Panc1 (cell line): ENCODE measurements at regions not wholly inside any gene's neighbourhood (a gene's known extent, or its start where the extent isn't known, plus 50 kb on each side); places are given as distances from the start of the nearest gene placed in this dataset.

Experiments used
- ATAC-seq: fragments of 200-7000 bp; cut with Tn5 transposase; 2 replicates; pipeline ENCODE4 v1.9.1; 2020; ENCODE audit warnings: mild to moderate bottlenecking, moderate library complexity
- BruUV-seq: library from RNA; stranded (reverse); fragments of 400-500 nt; replicated peaks from 2 replicates; lab custom pipeline; 2021; lab: Mats Ljungman, UMichigan
- CTCF ChIA-PET: fragments of 300-600 bp; sonication (Branson Sonifier 250); formaldehyde crosslinking; loops from one replicate; lab custom pipeline; 2022; ENCODE audit warnings: antibody characterized with exemption; lab: Charles Lee
- POLR2A ChIA-PET: fragments of 300-600 bp; sonication (Branson Sonifier 250); formaldehyde crosslinking; loops from one replicate; lab custom pipeline; 2022; ENCODE audit warnings: antibody characterized with exemption; lab: Charles Lee
- DNase-seq: peaks from one replicate; pipeline ENCODE4 v3.0.0-alpha.2; 2010; ENCODE audit warnings: low read depth, low spot score
- H3K27ac ChIP-seq: 2 replicates; pipeline ENCODE4 v1.5.1; 2011; ENCODE audit warnings: mild to moderate bottlenecking, low read length, inconsistent platforms
- H3K27me3 ChIP-seq: fragments of 200-500 bp; sonication (Bioruptor generic); 2 replicates; pipeline ENCODE4 v1.6.0; 2014; ENCODE audit warnings: low read length, inconsistent platforms; ENCODE audit not compliant: control insufficient read depth, insufficient read depth
- H3K36me3 ChIP-seq: fragments of 200-500 bp; sonication (Bioruptor generic); 2 replicates; pipeline ENCODE4 v1.5.1; 2014; ENCODE audit warnings: inconsistent platforms, mild to moderate bottlenecking, low read length, moderate library complexity; ENCODE audit not compliant: control insufficient read depth, insufficient read depth
- H3K4me1 ChIP-seq: 2 replicates; pipeline ENCODE4 v1.5.1; 2011; ENCODE audit warnings: inconsistent platforms, mild to moderate bottlenecking, low read length, moderate library complexity; ENCODE audit not compliant: control insufficient read depth, insufficient read depth
- H3K4me3 ChIP-seq, 2 experiments: 2 replicates each; pipeline ENCODE4 v1.5.1; 2011 to 2012; ENCODE audit warnings: low read depth in 2 of 2, low read length in 2 of 2, mild to moderate bottlenecking in 2 of 2, inconsistent platforms in 1 of 2, moderate library complexity in 1 of 2
- H3K9me3 ChIP-seq: fragments of 200-500 bp; sonication (Bioruptor generic); 2 replicates; pipeline ENCODE4 v1.5.1; 2014; ENCODE audit warnings: low read depth, mild to moderate bottlenecking, inconsistent platforms, low read length, moderate library complexity; ENCODE audit not compliant: control insufficient read depth, insufficient read depth
- CTCF ChIP-seq: fragments of 450-650 bp; IDR thresholded peaks from 2 replicates; pipeline ENCODE4 v1.5.1; 2017; ENCODE audit warnings: mild to moderate bottlenecking
- POLR2AphosphoS5 ChIP-seq: IDR thresholded peaks from 2 replicates; pipeline ENCODE4 v1.6.1; 2012; ENCODE audit warnings: mild to moderate bottlenecking, low read depth, low read length, moderate library complexity
- SIN3A ChIP-seq: IDR thresholded peaks from 2 replicates; pipeline ENCODE4 v1.6.1; 2012; ENCODE audit warnings: low read depth, mild to moderate bottlenecking, low read length, moderate library complexity, borderline replicate concordance; ENCODE audit not compliant: insufficient read depth
- TCF7L2 ChIP-seq: IDR thresholded peaks from 2 replicates; pipeline ENCODE4 v1.6.1; 2011; ENCODE audit warnings: mild to moderate bottlenecking, low read depth, low read length, inconsistent platforms
- in situ Hi-C: cut with HindIII; loops from 2 replicates; pipeline ENCODE4 v1.10.0; 2016; ENCODE audit warnings: low sequenced_read_pairs, low pct_unique_long_range_greater_than_20kb
- intact Hi-C: fragments of 100-400 bp; cut with micrococcal nuclease; formaldehyde crosslinking; loops from one replicate; pipeline ENCODE4 v1.10.0; 2022; ENCODE audit not compliant: unreplicated experiment
- TF ChIP-seq, protein P1 (sequence below), 2 experiments: IDR thresholded peaks; 2 replicates each; pipeline ENCODE4 v1.6.1; 2011 to 2012; ENCODE audit warnings: low read depth in 2 of 2, control low read depth in 1 of 2, low read length in 1 of 2, mild to moderate bottlenecking in 1 of 2, moderate library complexity in 1 of 2; ENCODE audit not compliant: insufficient read depth in 1 of 2

DNA sequence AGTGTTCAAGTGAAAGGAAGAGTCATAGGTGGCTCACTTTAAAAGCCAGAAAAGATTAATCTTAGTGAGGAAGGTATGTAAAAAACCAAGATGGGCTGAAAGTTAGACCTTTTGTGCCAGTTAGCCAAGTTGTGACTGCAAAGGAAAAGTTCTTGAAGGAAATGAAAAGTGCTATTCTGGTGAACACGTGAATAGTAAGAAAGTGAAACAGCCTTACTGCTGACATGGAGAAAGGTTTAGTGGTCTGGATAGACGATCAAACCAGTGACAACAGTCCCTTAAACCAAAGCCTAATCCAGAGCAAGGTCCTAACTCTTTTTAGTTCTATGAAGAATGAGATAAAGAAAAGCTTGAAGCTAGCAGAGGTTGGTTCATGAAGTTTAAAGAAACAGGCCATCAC, 106.4 kb downstream of the CTH start:
- intact Hi-C loops = loop anchor here (10.0 kb wide), 1 partner anchor 263 kb away; no protein-coding TSS in a partner anchor
- Histone ChIP-seq H3K9me3 (no peaks in the 10 kb centered on the region), H3K36me3 (no peaks in the 10 kb centered on the region), H3K4me3 (no peak overlapping the region), H3K27ac (no peak overlapping the region), H3K27me3 (no peaks in the 10 kb centered on the region; the same call in 1 of the 2 replicates), H3K4me1 (no peaks in the 10 kb centered on the region)
- BruUV-seq = no TSS peak
- in situ Hi-C loops = no loop called here
- ChIA-PET CTCF (no interaction called here), POLR2A (no interaction called here)
- no peak for ATAC-seq
- no peak for DNase-seq
- TF ChIP-seq CTCF (no peak), TCF7L2 (no peak), POLR2AphosphoS5 (no peak)

- TF ChIP-seq TCF7L2 (no peak), POLR2AphosphoS5 (no peak), SIN3A (no peak), CTCF (no peak)
- TF ChIP-seq, protein P1, sequence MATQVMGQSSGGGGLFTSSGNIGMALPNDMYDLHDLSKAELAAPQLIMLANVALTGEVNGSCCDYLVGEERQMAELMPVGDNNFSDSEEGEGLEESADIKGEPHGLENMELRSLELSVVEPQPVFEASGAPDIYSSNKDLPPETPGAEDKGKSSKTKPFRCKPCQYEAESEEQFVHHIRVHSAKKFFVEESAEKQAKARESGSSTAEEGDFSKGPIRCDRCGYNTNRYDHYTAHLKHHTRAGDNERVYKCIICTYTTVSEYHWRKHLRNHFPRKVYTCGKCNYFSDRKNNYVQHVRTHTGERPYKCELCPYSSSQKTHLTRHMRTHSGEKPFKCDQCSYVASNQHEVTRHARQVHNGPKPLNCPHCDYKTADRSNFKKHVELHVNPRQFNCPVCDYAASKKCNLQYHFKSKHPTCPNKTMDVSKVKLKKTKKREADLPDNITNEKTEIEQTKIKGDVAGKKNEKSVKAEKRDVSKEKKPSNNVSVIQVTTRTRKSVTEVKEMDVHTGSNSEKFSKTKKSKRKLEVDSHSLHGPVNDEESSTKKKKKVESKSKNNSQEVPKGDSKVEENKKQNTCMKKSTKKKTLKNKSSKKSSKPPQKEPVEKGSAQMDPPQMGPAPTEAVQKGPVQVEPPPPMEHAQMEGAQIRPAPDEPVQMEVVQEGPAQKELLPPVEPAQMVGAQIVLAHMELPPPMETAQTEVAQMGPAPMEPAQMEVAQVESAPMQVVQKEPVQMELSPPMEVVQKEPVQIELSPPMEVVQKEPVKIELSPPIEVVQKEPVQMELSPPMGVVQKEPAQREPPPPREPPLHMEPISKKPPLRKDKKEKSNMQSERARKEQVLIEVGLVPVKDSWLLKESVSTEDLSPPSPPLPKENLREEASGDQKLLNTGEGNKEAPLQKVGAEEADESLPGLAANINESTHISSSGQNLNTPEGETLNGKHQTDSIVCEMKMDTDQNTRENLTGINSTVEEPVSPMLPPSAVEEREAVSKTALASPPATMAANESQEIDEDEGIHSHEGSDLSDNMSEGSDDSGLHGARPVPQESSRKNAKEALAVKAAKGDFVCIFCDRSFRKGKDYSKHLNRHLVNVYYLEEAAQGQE (IDR thresholded peaks at IDR 0.05; ENCODE audit: insufficient read depth in 1 of 2, low read depth in 2 of 2, low read length in 1 of 2) = no peak
- no peaks in the 10 kb centered on the region for H3K9me3 ChIP-seq
- ChIA-PET CTCF (no interaction called here), POLR2A (no interaction called here)
- intact Hi-C loops (loop anchor here (10.0 kb wide), 1 partner anchor 263 kb away; no protein-coding TSS in a partner anchor), in situ Hi-C loops (no loop called here)
- H3K4me3 ChIP-seq = no peak overlapping the region
- no peak for ATAC-seq
- no TSS peak for BruUV-seq
- H3K27ac ChIP-seq = no peak overlapping the region
- DNase-seq = no peak
- no peaks in the 10 kb centered on the region; the same call in 1 of the 2 replicates for H3K27me3 ChIP-seq
- H3K4me1 ChIP-seq = no peaks in the 10 kb centered on the region
- no peaks in the 10 kb centered on the region for H3K36me3 ChIP-seq
Measured at GRCh38 chr1:70518106-70518505, 107.0 kb downstream of the CTH start.
